AG09319 (cell line): ENCODE measurements at regions not wholly inside any gene's neighbourhood (a gene's known extent, or its start where the extent isn't known, plus 50 kb on each side); places are given as distances from the start of the nearest gene placed in this dataset.
"Not testable (repeated sequence)": the region's sequence is repeated elsewhere in the genome, so short reads cannot be mapped to it uniquely, and the experiment has no call there.

Experiments
- DNase-seq: peaks from one replicate; pipeline ENCODE4 v3.0.0-alpha.2; 2010; ENCODE audit warnings: low read depth; ENCODE audit errors: extremely low read depth
- TF ChIP-seq, protein P1 (sequence below): IDR thresholded peaks from 2 replicates; pipeline ENCODE4 v1.5.1; 2011; ENCODE audit warnings: low read depth, mild to moderate bottlenecking, inconsistent platforms, low read length, moderate library complexity

DNA sequence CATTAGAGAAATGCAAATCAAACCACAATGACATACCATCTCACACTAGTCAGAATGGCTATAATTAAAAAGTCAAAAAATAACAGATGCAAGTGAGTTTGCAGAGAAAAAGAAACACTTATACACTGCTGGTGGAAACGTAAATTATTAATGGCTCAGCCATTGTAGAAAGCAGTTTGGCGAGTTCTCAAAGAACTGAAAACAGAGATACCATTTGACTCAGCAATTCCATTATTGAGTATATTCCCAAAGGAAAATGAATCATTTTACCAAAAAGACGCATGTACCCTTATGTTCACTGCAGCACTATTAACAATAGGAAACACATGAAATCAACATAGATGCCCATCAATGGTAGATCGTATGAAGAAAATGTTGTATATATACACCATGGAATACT is 75.0 kb downstream of the NAA11 start:
- no peak for DNase-seq
- TF ChIP-seq, protein P1, sequence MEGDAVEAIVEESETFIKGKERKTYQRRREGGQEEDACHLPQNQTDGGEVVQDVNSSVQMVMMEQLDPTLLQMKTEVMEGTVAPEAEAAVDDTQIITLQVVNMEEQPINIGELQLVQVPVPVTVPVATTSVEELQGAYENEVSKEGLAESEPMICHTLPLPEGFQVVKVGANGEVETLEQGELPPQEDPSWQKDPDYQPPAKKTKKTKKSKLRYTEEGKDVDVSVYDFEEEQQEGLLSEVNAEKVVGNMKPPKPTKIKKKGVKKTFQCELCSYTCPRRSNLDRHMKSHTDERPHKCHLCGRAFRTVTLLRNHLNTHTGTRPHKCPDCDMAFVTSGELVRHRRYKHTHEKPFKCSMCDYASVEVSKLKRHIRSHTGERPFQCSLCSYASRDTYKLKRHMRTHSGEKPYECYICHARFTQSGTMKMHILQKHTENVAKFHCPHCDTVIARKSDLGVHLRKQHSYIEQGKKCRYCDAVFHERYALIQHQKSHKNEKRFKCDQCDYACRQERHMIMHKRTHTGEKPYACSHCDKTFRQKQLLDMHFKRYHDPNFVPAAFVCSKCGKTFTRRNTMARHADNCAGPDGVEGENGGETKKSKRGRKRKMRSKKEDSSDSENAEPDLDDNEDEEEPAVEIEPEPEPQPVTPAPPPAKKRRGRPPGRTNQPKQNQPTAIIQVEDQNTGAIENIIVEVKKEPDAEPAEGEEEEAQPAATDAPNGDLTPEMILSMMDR, result no peak

DNA sequence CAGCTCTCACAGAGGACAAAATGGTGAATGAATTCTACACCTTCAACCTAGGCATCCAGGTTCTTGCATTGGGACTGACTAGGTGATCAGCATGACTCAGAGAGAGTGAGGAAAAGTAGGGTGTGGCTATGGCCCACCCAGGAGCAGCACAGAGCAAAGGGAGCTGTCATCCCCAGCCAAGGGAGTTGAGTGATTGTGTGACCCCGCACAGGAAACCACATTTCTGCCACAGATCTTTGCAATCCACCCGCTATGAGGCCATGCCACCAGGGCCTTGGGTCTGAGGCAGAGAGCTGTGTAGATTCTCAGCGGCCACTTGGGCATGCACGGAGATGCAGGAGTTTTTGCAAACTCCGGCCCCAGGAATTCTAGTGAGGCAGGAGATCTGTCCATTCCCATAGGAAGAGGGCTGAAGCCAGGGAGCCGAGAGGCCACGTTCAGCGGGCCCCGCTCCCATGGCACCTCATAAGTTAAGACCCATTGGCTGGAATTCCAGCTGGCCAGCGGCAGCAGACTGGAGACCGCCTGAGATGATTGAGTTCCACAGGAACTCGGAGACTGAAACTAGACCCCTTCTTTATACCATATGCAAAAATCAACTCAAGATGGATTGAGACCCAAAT is 75.9 kb downstream of the NAA11 start:
- no peak for DNase-seq
- TF ChIP-seq, protein P1, result no peak

DNA sequence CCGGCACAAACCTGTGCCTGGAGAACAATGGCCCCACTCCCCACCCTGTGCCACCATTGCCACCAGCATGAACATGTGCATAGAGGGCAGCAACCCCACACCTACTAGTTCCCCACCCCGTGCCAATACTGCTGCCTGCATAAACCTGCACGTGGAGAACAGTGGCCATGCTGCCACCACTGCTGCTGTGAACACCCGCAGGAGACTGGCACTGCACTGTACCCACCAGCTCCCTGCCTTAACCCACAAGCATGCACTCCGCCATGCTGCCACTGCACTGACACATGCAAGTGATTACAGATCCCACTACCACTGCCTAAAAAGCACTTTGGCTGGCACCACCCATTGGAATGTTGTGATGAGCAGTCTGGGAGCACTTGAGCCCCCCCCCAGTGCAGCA is 77.3 kb downstream of the NAA11 start:
- no peak for DNase-seq
- TF ChIP-seq, protein P1, result no peak

DNA sequence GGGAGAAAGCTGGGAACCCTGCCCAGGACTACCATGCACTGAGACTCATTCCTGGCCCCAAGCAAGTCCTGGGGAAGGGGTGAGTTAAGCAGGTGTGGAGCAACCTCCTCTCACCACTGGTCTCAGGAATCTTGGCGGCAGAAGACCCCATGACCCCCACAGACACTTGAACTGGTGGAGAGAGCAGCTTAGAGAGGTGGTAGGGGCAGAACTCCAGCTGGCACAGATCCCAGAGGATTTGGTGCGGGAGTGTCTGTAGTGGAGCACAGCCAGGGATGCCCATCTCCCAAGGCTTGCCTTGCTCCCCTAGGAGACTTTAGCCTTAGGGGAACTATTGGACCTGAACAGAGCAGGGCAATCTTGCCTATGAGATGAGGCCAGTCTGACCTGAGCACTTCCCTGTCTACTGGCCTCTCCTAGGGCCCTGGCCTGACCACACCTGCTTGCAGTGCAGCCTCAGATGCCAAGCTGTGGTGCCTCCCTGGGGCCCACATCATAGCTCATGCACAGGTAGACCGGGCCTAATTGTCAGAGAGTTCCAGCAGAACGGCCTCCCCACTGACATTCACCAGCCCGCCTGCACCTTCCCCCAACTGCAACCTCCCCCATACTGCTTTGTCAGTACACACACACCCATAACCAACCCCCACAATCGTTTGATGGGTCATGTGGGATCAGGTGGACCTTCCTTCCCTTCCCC is 78.0 kb downstream of the NAA11 start:
- no peak for DNase-seq
- TF ChIP-seq, protein P1, result no peak

DNA sequence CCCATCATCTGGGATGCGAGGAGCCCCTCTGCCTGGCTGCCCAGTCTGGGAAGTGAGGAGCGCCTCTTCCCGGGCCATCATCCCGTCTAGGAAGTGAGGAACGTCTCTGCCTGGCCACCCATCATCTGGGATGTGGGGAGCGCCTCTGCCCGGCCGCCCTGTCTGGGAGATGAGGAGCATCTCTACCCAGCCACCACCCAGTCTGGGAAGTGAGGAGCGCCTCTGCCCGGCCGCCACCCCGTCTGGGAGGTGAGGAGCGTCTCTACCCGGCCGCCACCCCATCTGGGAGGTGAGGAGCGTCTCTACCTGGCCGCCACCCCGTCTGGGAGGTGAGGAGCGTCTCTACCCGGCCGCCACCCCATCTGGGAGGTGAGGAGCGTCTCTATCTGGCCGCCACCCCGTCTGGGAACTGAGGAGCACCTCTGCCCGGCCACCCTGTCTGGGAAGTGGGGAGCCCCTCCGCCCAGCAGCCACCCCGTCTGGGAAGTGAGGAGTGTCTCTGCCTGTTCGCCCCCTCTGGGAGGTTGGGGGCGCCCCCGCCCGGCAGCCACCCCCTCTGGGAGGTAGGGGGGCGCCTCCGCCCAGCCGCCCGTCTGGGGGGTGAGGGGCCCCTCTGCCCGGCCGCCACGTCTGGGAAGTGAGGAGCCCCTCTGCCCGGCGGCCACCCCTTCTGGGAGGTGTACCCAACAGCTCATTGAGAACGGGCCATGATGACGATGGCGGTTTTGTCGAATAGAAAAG is 80.5 kb downstream of the NAA11 start:
- not testable (repeated sequence) for DNase-seq

DNA sequence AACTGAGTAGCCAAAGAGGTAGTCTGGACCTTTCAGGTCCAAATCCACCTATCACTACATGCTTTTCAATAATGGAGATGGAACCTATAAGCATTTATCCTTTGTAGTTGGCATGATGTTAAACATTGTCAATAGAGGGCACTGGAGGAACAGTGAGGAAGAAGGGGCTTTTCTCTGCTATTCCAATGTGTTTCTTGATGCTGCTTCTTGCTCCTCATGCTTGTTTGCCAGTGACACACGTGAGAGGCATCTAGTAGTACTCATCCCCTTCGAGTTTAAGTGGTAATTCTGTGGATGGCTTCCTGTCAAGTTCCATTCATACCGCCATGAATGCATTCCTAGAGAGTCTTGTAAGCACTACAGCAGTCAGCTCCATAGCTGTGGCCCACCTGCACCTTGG is 84.0 kb downstream of the NAA11 start:
- TF ChIP-seq, protein P1, result peak; percentile 19
- no peak for DNase-seq

DNA sequence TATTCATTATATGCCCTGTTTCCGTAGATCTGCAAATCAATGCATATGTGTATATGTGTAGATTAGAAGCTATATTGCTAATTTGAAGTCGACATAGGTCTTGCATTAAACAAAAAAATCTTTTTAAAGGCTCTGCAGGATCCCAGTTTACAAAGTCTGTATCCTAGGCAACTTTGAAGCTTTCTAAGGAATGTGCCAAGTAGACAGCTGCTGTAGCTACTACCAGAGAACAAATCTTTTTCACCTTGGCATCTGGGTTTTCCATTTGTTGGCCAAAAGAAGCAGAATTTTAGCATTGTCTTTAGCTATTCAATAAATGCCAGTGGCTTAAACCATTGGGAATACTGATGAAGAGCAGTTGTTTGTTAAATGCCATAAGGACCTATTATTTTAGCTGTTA is 88.0 kb downstream of the NAA11 start:
- DNase-seq, result no peak

More for the DNA sequence above, 88.0 kb downstream of the NAA11 start:
- TF ChIP-seq, protein P1, result no peak
